MG63 (cell line): ENCODE measurements at regions not wholly inside any gene's neighbourhood (a gene's known extent, or its start where the extent isn't known, plus 50 kb on each side); places are given as distances from the start of the nearest gene placed in this dataset.
"Not testable (repeated sequence)": the region's sequence is repeated elsewhere in the genome, so short reads cannot be mapped to it uniquely, and the experiment has no call there.

Experiments used
- DNase-seq: peaks from one replicate; pipeline ENCODE4 v3.0.0-alpha.2; 2020
- H3K27me3 ChIP-seq: fragments of 250-450 bp; sonication (Bioruptor Pico); 2 replicates; pipeline ENCODE4 v1.5.1; 2020; ENCODE audit warnings: mild to moderate bottlenecking, moderate library complexity
- H3K36me3 ChIP-seq: fragments of 250-450 bp; sonication (Bioruptor Pico); 2 replicates; pipeline ENCODE4 v1.5.1; 2020; ENCODE audit warnings: mild to moderate bottlenecking, moderate library complexity
- H3K4me3 ChIP-seq: fragments of 250-450 bp; sonication (Bioruptor Pico); 2 replicates; pipeline ENCODE4 v1.5.1; 2020; ENCODE audit warnings: mild to moderate bottlenecking, moderate library complexity
- H3K9me3 ChIP-seq: fragments of 250-450 bp; sonication (Bioruptor Pico); 2 replicates; pipeline ENCODE4 v1.5.1; 2020; ENCODE audit warnings: mild to moderate bottlenecking, moderate library complexity

- DNase-seq = peak; percentile 49
- Histone ChIP-seq H3K4me3 (no peak overlapping the region), H3K27me3 (no peaks in the 10 kb centered on the region), H3K9me3 (no peaks in the 10 kb centered on the region), H3K36me3 (no peaks in the 10 kb centered on the region)
Observed at GRCh38 chr20:53657732-53658131, 64.1 kb upstream of the ZNF217 start.

- Histone ChIP-seq H3K36me3 (no peaks in the 10 kb centered on the region), H3K27me3 (no peaks in the 10 kb centered on the region), H3K4me3 (no peak overlapping the region), H3K9me3 (no peaks in the 10 kb centered on the region)
- DNase-seq = no peak
Observed at GRCh38 chr20:53657279-53657678, 63.6 kb upstream of the ZNF217 start.

- no peaks in the 10 kb centered on the region for H3K27me3 ChIP-seq
- no peaks in the 10 kb centered on the region for H3K36me3 ChIP-seq
Observed at GRCh38 chr20:53656293-53657202, 62.9 kb upstream of the ZNF217 start.

GRCh38 chr20:53655625-53656292 is 62.1 kb upstream of the ZNF217 start:
- no peaks in the 10 kb centered on the region for H3K36me3 ChIP-seq
- no peak overlapping the region for H3K4me3 ChIP-seq
- H3K27me3 ChIP-seq = no peaks in the 10 kb centered on the region
- no peaks in the 10 kb centered on the region for H3K9me3 ChIP-seq
- no peak for DNase-seq

More at GRCh38 chr20:53656293-53657202, 62.9 kb upstream of the ZNF217 start:
- no peaks in the 10 kb centered on the region for H3K9me3 ChIP-seq
- H3K4me3 ChIP-seq = no peak overlapping the region
- DNase-seq = peak; percentile 28

- Histone ChIP-seq H3K4me3 (peak overlapping the region; percentile 21), H3K9me3 (no peaks in the 10 kb centered on the region), H3K27me3 (no peaks in the 10 kb centered on the region), H3K36me3 (no peaks in the 10 kb centered on the region)
- DNase-seq = peak; percentile 40
Observed at GRCh38 chr20:53654932-53655624, 61.4 kb upstream of the ZNF217 start.

GRCh38 chr20:53654521-53654920 is 60.9 kb upstream of the ZNF217 start:
- not testable (repeated sequence) for DNase-seq, H3K27me3 ChIP-seq, H3K9me3 ChIP-seq, H3K36me3 ChIP-seq
- H3K4me3 ChIP-seq = peak overlapping the region; percentile 21

- H3K4me3 ChIP-seq = no peak overlapping the region
- no peaks in the 10 kb centered on the region for H3K36me3 ChIP-seq
- no peak for DNase-seq
- H3K27me3 ChIP-seq = no peaks in the 10 kb centered on the region
- no peaks in the 10 kb centered on the region for H3K9me3 ChIP-seq
Observed at GRCh38 chr20:53652859-53653517, 59.3 kb upstream of the ZNF217 start.

GRCh38 chr20:53652090-53652858 is 58.6 kb upstream of the ZNF217 start:
- Histone ChIP-seq H3K27me3 (no peaks in the 10 kb centered on the region), H3K9me3 (no peaks in the 10 kb centered on the region), H3K4me3 (no peak overlapping the region), H3K36me3 (no peaks in the 10 kb centered on the region)
- DNase-seq = no peak

- not testable (repeated sequence) for H3K4me3 ChIP-seq, H3K36me3 ChIP-seq, H3K9me3 ChIP-seq
Observed at GRCh38 chr20:53649493-53649892, 55.9 kb upstream of the ZNF217 start.

GRCh38 chr20:53647286-53647821 is 53.7 kb upstream of the ZNF217 start:
- DNase-seq = no peak
- Histone ChIP-seq H3K36me3 (no peaks in the 10 kb centered on the region), H3K9me3 (no peaks in the 10 kb centered on the region), H3K4me3 (no peak overlapping the region), H3K27me3 (no peaks in the 10 kb centered on the region)

More at GRCh38 chr20:53649493-53649892, 55.9 kb upstream of the ZNF217 start:
- not testable (repeated sequence) for DNase-seq, H3K27me3 ChIP-seq

- no peaks in the 10 kb centered on the region for H3K36me3 ChIP-seq
- no peak overlapping the region for H3K4me3 ChIP-seq
- no peaks in the 10 kb centered on the region for H3K27me3 ChIP-seq
- DNase-seq = no peak
- H3K9me3 ChIP-seq = no peaks in the 10 kb centered on the region
Observed at GRCh38 chr20:53646550-53646949, 52.9 kb upstream of the ZNF217 start.

- DNase-seq = no peak
- H3K27me3 ChIP-seq = no peaks in the 10 kb centered on the region
Observed at GRCh38 chr20:53645582-53645897, 51.9 kb upstream of the ZNF217 start.

GRCh38 chr20:53644108-53644507 is 50.5 kb upstream of the ZNF217 start:
- H3K9me3 ChIP-seq, H3K36me3 ChIP-seq, H3K4me3 ChIP-seq, H3K27me3 ChIP-seq, DNase-seq: not testable (repeated sequence)

More at GRCh38 chr20:53645582-53645897, 51.9 kb upstream of the ZNF217 start:
- H3K4me3 ChIP-seq = no peak overlapping the region
- no peaks in the 10 kb centered on the region for H3K9me3 ChIP-seq
- H3K36me3 ChIP-seq = no peaks in the 10 kb centered on the region
